ENCODE measurements at regions not wholly inside any gene's neighbourhood (a gene's known extent, or its start where the extent isn't known, plus 50 kb on each side); places are given as distances from the start of the nearest gene placed in this dataset.

DNA sequence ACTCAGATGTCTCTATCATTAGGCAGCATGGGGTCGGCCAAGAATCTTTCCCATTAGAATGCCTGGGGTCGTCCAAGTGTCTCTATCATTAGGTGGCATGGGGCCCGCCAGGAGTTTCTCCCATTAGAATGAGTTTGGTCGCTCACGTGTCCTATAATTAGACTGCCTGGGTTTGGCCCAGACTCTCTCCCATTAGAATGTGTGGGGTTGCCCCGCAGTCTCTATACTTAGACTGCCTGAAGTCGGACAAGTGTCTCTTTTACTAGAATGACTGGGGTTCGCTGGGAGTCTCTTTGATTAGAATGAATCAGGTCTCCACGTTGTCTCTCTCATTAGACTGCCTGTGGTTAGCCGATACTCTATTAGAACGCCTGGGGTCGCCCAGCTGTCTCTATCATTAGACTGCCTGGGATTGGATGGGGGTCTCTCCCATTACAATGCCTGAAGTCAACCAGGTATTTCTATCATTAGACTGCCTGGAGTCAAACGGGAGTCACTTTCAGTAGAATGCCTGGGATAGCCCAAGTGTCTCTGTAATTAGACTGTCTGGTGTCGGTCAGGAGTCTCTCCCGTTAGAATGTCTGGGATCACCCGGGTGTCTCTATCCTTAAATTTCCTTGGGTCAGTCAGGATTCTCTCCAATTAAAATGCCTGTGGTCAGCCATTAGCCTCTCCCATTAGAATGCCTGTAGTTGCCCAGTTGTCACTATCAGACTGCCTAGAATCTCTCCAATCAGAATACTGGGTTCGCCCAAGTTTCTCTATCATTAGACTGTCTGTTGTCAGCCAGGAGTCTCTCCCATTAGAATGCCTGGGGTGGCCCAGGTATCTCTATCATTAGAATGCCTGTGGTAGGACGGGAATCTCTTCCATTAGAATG, 1454.1 kb downstream of the UQCRFS1 start:
- intact Hi-C loops (cut with micrococcal nuclease): no loop called here
- no peak for DNase-seq (ENCODE audit: low spot score)
- no peak overlapping the region for H3K4me3 Mint-ChIP-seq (ENCODE audit: low read depth)
- no peaks in the 10 kb centered on the region for H3K36me3 Mint-ChIP-seq (ENCODE audit: low read depth)
- H3K27me3 Mint-ChIP-seq (ENCODE audit: low read depth): no peaks in the 10 kb centered on the region
- peaks cover 89% of the 10 kb centered on the region for H3K9me3 Mint-ChIP-seq
- no peak overlapping the region for H3K27ac Mint-ChIP-seq
- no peaks in the 10 kb centered on the region for H3K4me1 Mint-ChIP-seq (ENCODE audit: low read depth)

DNA sequence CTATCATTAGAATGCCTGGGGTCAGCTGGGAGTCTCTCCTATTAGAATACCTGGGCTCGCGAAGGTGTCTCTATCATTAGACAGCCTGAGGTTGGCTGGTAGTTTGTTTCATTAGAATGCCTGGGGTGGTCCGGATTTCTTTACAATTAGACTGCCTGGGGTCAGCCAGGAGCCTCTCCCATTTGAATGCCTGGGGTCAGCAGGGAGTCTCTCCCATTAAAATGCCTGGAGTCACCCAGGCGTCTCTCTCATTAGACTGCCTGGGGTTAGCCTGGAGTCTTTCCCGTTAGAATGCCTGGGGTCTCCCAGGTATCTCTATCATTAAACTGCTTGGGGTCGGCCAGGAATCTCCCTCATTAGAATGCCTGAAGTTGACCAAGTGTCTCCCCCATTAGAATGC, 1458.3 kb downstream of the UQCRFS1 start:
- intact Hi-C loops (cut with micrococcal nuclease): no loop called here
- Mint-ChIP-seq H3K27ac (no peak overlapping the region), H3K36me3 (ENCODE audit: low read depth) (no peaks in the 10 kb centered on the region), H3K9me3 (peaks cover 83% of the 10 kb centered on the region), H3K27me3 (ENCODE audit: low read depth) (no peaks in the 10 kb centered on the region), H3K4me1 (ENCODE audit: low read depth) (no peaks in the 10 kb centered on the region), H3K4me3 (ENCODE audit: low read depth) (no peak overlapping the region)
- no peak for DNase-seq (ENCODE audit: low spot score)

- no peaks in the 10 kb centered on the region for H3K27me3 Mint-ChIP-seq (ENCODE audit: low read depth)
- DNase-seq (ENCODE audit: low spot score): no peak
- H3K9me3 Mint-ChIP-seq: peaks cover 77% of the 10 kb centered on the region
- H3K27ac Mint-ChIP-seq: no peak overlapping the region
- no peak overlapping the region for H3K4me3 Mint-ChIP-seq (ENCODE audit: low read depth)
- H3K4me1 Mint-ChIP-seq (ENCODE audit: low read depth): no peaks in the 10 kb centered on the region
- no peaks in the 10 kb centered on the region for H3K36me3 Mint-ChIP-seq (ENCODE audit: low read depth)
- intact Hi-C loops (cut with micrococcal nuclease): no loop called here
Measured at GRCh38 chr19:27753622-27754021, 1459.3 kb downstream of the UQCRFS1 start.

- H3K27ac Mint-ChIP-seq: no peak overlapping the region
- no peak overlapping the region for H3K4me3 Mint-ChIP-seq (ENCODE audit: low read depth)
- peaks cover 74% of the 10 kb centered on the region for H3K9me3 Mint-ChIP-seq
- no peaks in the 10 kb centered on the region for H3K4me1 Mint-ChIP-seq (ENCODE audit: low read depth)
- DNase-seq (ENCODE audit: low spot score): no peak
- H3K36me3 Mint-ChIP-seq (ENCODE audit: low read depth): no peaks in the 10 kb centered on the region
- no peaks in the 10 kb centered on the region for H3K27me3 Mint-ChIP-seq (ENCODE audit: low read depth)
- intact Hi-C loops (cut with micrococcal nuclease): no loop called here
Measured at GRCh38 chr19:27752530-27753184, 1460.3 kb downstream of the UQCRFS1 start.

DNA sequence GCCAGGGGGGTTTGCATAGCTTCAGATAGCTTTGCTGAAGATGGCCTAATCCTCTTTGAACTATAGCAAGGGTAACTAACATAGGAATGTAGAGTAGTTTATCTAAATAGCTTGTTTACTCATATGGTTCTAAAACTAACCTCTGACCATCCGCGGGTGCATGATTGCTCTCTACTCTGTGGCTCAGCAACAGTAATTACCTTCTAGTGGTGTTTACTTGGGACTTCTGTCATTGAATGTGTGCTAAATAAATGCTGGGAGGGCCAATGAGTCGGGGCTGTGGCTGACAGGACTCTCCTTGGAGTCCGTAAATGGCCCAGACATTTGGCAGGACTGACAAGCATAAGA, 1461.9 kb downstream of the UQCRFS1 start:
- intact Hi-C loops (cut with micrococcal nuclease): no loop called here
- no peak overlapping the region for H3K4me3 Mint-ChIP-seq (ENCODE audit: low read depth)
- H3K9me3 Mint-ChIP-seq: peaks cover 73% of the 10 kb centered on the region
- H3K36me3 Mint-ChIP-seq (ENCODE audit: low read depth): peaks cover under 1% of the 10 kb centered on the region
- no peaks in the 10 kb centered on the region for H3K27me3 Mint-ChIP-seq (ENCODE audit: low read depth)
- no peak for DNase-seq (ENCODE audit: low spot score)
- no peaks in the 10 kb centered on the region for H3K4me1 Mint-ChIP-seq (ENCODE audit: low read depth)
- H3K27ac Mint-ChIP-seq: no peak overlapping the region

DNA sequence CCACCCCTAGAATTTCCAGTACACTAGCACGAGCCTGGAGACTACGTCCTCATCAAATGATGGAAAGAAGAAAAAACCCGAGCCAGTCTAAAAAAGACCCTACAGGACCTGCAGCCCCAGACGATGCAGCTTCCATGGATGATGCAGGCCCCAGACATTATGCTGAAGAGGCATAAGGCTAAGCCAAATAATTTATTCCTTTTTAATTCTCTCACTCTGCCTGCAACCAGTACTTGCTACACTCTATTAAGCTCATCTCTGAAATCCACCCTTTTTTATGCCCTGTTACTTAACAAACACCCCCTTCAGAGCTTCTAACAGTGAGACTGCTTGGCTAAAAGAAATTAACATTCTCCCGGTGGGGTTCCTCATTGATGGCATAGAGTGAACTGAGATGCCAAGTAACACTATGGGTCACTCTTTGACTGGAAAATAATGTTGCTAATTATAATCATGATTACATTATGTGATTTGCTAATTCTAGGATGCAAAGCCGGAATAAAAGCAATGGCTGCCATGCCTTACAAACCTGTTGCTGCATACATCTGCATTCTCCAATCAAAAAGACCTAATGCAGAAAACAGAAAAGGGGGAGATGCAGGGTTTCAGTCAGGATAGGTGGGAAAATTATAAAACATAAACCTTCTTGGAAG, 1462.4 kb downstream of the UQCRFS1 start:
- Mint-ChIP-seq H3K4me1 (ENCODE audit: low read depth) (no peaks in the 10 kb centered on the region), H3K4me3 (ENCODE audit: low read depth) (no peak overlapping the region), H3K27me3 (ENCODE audit: low read depth) (no peaks in the 10 kb centered on the region), H3K9me3 (peaks cover 74% of the 10 kb centered on the region), H3K27ac (no peak overlapping the region), H3K36me3 (ENCODE audit: low read depth) (peaks cover 2% of the 10 kb centered on the region)
- DNase-seq (ENCODE audit: low spot score): no peak
- intact Hi-C loops (cut with micrococcal nuclease): no loop called here

DNA sequence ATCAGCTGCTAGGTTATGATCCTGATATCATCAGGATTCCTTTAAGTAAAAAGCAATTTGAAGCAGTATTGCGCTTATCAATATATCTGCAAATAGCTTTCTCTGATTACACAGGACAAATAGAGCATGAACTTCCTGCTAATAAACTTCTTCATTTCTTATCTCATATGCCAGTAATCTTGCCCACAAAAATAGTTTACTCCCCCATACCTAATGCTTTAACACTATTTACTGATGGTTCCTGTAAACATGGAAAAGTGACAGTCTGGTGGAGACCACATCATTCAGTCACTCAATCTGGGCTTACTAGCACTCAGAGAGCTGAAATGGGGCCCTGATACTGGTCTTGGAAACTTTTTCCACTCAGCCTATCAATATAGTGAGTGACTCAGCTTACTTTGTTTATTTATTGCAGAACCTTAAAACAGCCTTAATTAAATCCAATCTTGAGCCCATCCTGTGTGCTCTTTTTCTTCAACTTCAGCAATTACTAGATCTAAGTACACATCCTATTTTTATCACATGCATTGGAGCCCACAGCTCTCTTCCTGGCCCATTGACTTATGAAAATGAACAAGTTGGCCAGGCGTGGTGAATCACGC, 1464.3 kb downstream of the UQCRFS1 start:
- Mint-ChIP-seq H3K9me3 (peaks cover 69% of the 10 kb centered on the region), H3K27me3 (ENCODE audit: low read depth) (no peaks in the 10 kb centered on the region), H3K4me3 (ENCODE audit: low read depth) (no peak overlapping the region), H3K27ac (no peak overlapping the region), H3K4me1 (ENCODE audit: low read depth) (no peaks in the 10 kb centered on the region), H3K36me3 (ENCODE audit: low read depth) (peaks cover 2% of the 10 kb centered on the region)
- no peak for DNase-seq (ENCODE audit: low spot score)
- intact Hi-C loops (cut with micrococcal nuclease): no loop called here

GRCh38 chr19:27746691-27747380, 1466.1 kb downstream of the UQCRFS1 start:
- Mint-ChIP-seq H3K4me1 (ENCODE audit: low read depth) (no peaks in the 10 kb centered on the region), H3K27me3 (ENCODE audit: low read depth) (no peaks in the 10 kb centered on the region), H3K36me3 (ENCODE audit: low read depth) (peaks cover 7% of the 10 kb centered on the region), H3K27ac (no peak overlapping the region), H3K9me3 (peaks cover 51% of the 10 kb centered on the region), H3K4me3 (ENCODE audit: low read depth) (no peak overlapping the region)
- intact Hi-C loops (cut with micrococcal nuclease): no loop called here
- DNase-seq (ENCODE audit: low spot score): no peak

DNA sequence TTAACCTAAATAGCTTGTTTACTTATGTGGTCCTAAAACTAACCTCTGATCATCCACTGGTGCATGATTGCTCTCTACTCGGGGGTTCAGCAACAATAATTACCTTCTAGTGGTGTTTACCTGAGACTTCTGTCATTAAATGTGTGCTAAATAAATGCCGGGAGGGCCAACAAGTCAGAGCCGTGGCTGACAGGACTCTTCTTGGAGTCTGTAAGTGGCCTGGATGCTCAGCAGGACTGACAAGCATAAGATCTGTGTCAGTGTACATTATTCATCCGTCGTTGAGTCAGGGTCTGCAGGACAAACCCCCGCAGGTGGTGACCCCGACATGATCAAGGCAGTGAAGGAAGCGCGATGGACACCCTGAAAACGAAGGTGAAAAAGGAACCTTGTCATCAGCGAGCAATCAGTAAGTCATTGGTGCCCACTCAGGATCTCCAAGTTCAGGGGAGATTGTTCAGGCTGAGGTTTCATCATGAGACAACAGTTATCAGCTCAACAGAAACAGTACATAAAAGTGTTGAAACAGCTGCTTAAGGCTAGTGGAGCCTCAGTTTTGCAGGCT, 1466.9 kb downstream of the UQCRFS1 start:
- peaks cover 8% of the 10 kb centered on the region for H3K36me3 Mint-ChIP-seq (ENCODE audit: low read depth)
- H3K27ac Mint-ChIP-seq: no peak overlapping the region
- no peaks in the 10 kb centered on the region for H3K4me1 Mint-ChIP-seq (ENCODE audit: low read depth)
- H3K27me3 Mint-ChIP-seq (ENCODE audit: low read depth): no peaks in the 10 kb centered on the region
- no peak overlapping the region for H3K4me3 Mint-ChIP-seq (ENCODE audit: low read depth)
- intact Hi-C loops (cut with micrococcal nuclease): no loop called here
- DNase-seq (ENCODE audit: low spot score): no peak
- H3K9me3 Mint-ChIP-seq: peaks cover 43% of the 10 kb centered on the region

DNA sequence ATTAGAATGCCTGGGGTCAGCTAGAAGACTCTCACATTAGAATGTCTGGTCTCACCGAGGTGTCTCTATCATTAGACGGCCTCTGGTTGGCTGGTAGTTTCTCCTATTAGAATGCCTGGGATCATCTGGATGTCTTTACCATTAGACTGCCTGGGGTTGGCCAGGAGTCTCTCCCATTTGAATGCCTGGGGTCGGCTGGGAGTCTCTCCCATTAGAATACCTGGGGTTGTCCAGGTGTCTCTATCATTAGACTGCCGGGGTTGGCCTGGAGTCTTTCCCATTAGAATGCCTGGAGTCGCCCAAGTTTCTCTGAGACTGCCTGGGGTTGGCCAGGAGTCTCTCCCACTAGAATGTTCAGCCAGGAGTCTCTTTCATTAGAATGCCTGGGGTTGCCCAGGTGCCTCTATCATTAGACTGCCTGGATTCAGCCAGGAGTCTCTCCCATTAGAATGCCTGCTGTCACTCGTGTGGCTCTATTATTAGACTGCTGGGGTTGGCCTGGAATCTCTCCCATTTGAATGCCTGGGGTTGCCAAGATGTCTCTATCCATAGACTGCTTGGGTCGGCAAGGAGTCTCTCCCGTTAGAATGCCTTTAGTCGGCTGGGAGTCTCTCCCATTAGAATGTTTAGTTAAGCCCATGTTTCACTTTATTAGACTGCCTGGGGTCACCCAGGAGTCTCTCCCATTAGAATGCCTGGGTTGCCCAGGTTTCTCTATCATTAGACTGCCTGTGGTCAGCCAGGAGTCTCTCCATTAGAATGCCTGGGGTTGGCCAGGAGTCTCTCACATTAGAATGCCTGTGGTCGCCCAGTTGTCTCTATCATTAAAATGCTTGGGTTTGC, 1467.8 kb downstream of the UQCRFS1 start:
- no peak for DNase-seq (ENCODE audit: low spot score)
- no peak overlapping the region for H3K27ac Mint-ChIP-seq
- H3K4me3 Mint-ChIP-seq (ENCODE audit: low read depth): no peak overlapping the region
- H3K4me1 Mint-ChIP-seq (ENCODE audit: low read depth): no peaks in the 10 kb centered on the region
- intact Hi-C loops (cut with micrococcal nuclease): no loop called here
- peaks cover 37% of the 10 kb centered on the region for H3K9me3 Mint-ChIP-seq
- H3K27me3 Mint-ChIP-seq (ENCODE audit: low read depth): no peaks in the 10 kb centered on the region
- H3K36me3 Mint-ChIP-seq (ENCODE audit: low read depth): peaks cover 13% of the 10 kb centered on the region

- intact Hi-C loops (cut with micrococcal nuclease): no loop called here
- H3K36me3 Mint-ChIP-seq (ENCODE audit: low read depth): peaks cover 19% of the 10 kb centered on the region
Measured at GRCh38 chr19:27742041-27742440, 1470.9 kb downstream of the UQCRFS1 start.

More at GRCh38 chr19:27742041-27742440, 1470.9 kb downstream of the UQCRFS1 start:
- Mint-ChIP-seq H3K9me3 (peaks cover 23% of the 10 kb centered on the region), H3K4me1 (ENCODE audit: low read depth) (no peaks in the 10 kb centered on the region), H3K4me3 (ENCODE audit: low read depth) (no peak overlapping the region), H3K27me3 (ENCODE audit: low read depth) (no peaks in the 10 kb centered on the region), H3K27ac (no peak overlapping the region)
- no peak for DNase-seq (ENCODE audit: low spot score)
